ENCODE measurements at regions not wholly inside any gene's neighbourhood (a gene's known extent, or its start where the extent isn't known, plus 50 kb on each side); places are given as distances from the start of the nearest gene placed in this dataset.

DNA sequence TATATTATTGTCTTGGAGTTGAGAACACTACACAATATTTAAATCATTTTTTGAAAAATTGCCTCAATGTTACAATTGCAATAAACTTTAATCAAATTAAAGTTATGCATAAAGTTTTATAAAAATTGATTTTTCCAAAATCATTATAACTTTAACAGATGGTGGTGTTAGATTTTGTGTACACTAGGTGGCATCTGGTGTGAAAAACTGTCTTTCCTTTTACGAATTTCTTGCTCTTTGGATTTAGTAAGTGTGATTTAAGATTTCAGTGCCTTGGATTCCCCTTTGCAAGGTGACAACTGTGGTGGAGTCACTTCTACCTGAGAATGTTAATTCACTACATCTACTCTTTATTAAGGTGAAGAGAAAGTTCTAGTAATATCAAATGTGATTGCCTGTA, 91.6 kb downstream of the AREG start:
- no peak overlapping the region for H3K4me3 ChIP-seq (ENCODE audit: low read length)
- peak; percentile 29 for DNase-seq (ENCODE audit: low read depth)
- TF ChIP-seq, protein P1, sequence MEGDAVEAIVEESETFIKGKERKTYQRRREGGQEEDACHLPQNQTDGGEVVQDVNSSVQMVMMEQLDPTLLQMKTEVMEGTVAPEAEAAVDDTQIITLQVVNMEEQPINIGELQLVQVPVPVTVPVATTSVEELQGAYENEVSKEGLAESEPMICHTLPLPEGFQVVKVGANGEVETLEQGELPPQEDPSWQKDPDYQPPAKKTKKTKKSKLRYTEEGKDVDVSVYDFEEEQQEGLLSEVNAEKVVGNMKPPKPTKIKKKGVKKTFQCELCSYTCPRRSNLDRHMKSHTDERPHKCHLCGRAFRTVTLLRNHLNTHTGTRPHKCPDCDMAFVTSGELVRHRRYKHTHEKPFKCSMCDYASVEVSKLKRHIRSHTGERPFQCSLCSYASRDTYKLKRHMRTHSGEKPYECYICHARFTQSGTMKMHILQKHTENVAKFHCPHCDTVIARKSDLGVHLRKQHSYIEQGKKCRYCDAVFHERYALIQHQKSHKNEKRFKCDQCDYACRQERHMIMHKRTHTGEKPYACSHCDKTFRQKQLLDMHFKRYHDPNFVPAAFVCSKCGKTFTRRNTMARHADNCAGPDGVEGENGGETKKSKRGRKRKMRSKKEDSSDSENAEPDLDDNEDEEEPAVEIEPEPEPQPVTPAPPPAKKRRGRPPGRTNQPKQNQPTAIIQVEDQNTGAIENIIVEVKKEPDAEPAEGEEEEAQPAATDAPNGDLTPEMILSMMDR (IDR thresholded peaks at IDR 0.05; ENCODE audit: insufficient read depth, low read depth, low read length, missing control alignments): peak; percentile 36

DNA sequence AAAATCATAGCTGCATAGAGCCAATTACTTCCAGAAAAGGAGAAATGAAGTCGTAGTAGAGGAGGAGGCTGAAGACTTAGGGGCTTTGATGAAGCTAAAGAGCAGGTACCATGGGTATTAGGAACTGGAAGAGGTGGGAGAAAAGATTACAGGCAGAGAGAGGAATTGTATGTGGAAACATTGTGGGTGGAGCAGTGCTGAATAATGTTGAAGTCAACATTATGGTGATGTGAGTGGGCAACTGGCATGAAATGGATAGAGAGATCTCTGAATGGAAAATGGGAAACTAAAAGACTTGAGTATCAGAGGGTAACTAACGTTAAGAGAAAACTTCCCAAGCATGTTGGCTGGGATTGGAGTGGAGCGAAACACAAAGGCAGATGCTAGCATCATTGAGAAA, 92.5 kb downstream of the AREG start:
- DNase-seq (ENCODE audit: low read depth): peak; percentile 57
- TF ChIP-seq, protein P1 (IDR thresholded peaks at IDR 0.05; ENCODE audit: insufficient read depth, low read depth, low read length, missing control alignments): no peak
- H3K4me3 ChIP-seq (ENCODE audit: low read length): no peak overlapping the region

DNA sequence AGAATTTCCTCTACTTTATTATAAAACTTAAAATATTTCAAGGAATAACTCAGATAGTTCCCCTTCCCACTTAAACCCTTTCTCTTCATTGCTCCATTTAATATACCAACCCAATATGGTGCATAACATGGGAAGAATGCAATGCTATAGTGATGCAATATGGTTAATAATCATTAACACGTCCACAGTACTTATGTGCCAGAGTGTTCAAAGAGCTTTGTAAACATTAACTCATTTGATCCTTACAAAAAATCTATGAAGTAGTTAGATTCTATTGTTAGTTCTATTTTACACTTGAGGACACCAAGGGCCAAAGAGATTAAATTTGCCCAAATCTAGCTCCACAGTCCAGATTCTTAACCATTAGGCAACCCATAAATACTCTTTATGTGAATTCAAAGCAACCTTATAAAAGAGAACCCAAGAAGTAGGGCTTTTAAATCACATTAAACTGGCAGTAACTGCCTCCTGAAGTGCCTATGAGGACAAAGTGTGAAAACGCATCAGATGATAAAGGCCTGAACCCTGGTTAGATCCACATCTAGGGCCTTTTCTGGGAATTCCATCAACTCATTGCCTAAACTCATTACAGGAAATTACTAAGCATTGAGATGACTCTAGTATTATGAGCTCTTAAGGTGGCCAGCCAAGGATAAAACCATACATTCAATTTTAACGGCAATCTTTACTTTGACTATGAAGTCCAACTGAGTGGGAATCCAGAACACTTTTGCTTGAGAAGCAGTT, 94.3 kb downstream of the AREG start:
- TF ChIP-seq, protein P1 (IDR thresholded peaks at IDR 0.05; ENCODE audit: insufficient read depth, low read depth, low read length, missing control alignments): no peak
- no peak overlapping the region for H3K4me3 ChIP-seq (ENCODE audit: low read length)
- DNase-seq (ENCODE audit: low read depth): peak; percentile 65

DNA sequence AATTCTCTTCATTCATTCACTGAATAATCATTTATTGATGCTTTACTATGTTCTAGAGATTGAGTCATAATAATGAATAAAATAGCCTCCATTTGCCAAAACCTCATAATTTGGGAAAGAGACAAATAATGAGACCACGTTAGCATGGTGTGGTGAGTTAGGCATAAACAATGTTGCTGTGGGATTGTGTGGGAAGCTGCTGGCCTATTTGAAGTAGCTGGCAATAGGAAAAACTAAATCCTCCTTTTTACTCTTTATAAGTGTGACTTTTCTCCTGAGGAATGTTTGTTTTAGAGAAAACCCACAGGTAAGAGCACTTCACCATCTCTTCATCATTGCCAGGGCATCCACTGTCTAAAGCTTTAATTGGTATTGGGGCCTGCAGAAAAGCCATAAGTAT, 95.3 kb downstream of the AREG start:
- DNase-seq (ENCODE audit: low read depth): peak; percentile 37
- no peak overlapping the region for H3K4me3 ChIP-seq (ENCODE audit: low read length)
- TF ChIP-seq, protein P1 (IDR thresholded peaks at IDR 0.05; ENCODE audit: insufficient read depth, low read depth, low read length, missing control alignments): no peak

DNA sequence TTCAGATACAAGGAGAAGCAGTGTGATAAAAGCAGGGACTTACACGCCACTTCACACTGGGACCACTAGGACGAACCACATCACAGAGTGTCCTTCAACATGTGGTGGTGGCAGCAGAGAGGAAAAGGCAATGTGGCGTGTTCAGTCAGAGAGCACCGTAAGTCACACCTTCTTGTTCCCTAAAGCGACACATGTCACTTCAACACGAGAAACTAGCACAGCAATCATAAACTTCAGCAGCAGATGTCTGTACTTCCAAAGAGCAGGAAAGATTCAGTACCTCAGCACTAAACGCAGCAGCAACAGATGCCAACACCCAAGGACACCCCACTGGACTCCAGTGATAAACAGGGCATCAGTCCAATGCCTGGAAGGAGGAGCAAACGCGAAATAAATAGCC, 96.7 kb downstream of the AREG start:
- H3K4me3 ChIP-seq (ENCODE audit: low read length): no peak overlapping the region
- no peak for DNase-seq (ENCODE audit: low read depth)

DNA sequence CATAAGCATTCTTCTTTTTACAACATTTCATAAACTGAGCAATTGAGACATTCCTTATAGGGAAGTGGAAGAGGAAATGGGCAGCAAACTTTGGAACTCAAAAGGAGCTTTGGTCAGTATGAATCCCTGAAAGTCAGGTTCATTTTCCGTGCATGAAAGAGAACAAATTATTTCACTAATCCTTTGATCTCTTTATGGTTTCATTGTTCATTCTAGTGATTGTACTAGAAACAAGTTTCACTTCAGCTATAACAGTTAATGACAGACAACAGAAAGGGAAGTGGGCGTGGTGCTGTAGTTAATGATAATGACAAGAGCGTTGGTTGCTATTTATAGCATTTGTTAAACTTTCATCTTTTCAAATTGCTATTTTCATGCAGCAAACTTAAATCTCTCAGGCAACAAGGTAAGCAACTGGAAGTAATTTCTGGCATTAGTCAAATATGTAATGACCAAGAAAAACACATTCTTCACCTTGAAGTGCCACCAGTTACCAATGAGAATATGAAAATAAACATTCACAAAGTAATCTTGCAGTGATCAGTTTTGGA, 98.4 kb downstream of the AREG start:
- peak; percentile 16 for DNase-seq (ENCODE audit: low read depth)

More for the DNA sequence above, 96.7 kb downstream of the AREG start:
- TF ChIP-seq, protein P1 (IDR thresholded peaks at IDR 0.05; ENCODE audit: insufficient read depth, low read depth, low read length, missing control alignments): no peak

More for the DNA sequence above, 98.4 kb downstream of the AREG start:
- H3K4me3 ChIP-seq (ENCODE audit: low read length): no peak overlapping the region
- TF ChIP-seq, protein P1 (IDR thresholded peaks at IDR 0.05; ENCODE audit: insufficient read depth, low read depth, low read length, missing control alignments): no peak

Data from epithelial cell of esophagus (primary cell).